ENCODE measurements at regions not wholly inside any gene's neighbourhood (a gene's known extent, or its start where the extent isn't known, plus 50 kb on each side); places are given as distances from the start of the nearest gene placed in this dataset.

DNA sequence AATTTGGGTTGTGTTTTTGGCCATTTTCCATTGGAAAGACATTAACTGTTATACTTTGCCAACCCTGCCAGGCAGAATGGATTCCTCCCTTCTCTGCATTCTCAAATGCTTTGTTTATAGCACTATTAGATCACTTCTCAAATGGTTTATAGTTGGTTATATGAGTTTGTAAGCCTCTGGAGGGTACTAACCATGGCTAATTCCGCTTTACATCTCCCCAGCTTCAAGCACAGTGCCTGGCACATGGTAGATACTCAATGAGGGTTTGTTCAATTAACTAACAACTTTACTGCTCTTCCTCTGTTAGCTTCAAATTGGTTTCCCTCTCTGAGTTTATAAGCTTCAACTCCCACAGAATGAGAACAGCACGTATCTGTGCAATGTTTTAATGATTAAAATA, 213.5 kb downstream of the SOX11 start:
- no peak for TF ChIP-seq ZNF749 (CRISPR knock-in tag; IDR thresholded peaks at IDR 0.05; ENCODE audit: borderline replicate concordance)
- TF ChIP-seq KAT8 (CRISPR knock-in tag; IDR thresholded peaks at IDR 0.05) = no peak
- TF ChIP-seq ZNF557 (CRISPR knock-in tag; IDR thresholded peaks at IDR 0.05) = no peak
- TF ChIP-seq HDAC1 (CRISPR knock-in tag; IDR thresholded peaks at IDR 0.05) = no peak
- no peak for TF ChIP-seq SNAI1 (CRISPR knock-in tag; IDR thresholded peaks at IDR 0.05; ENCODE audit: borderline replicate concordance)
- TF ChIP-seq, protein P1, sequence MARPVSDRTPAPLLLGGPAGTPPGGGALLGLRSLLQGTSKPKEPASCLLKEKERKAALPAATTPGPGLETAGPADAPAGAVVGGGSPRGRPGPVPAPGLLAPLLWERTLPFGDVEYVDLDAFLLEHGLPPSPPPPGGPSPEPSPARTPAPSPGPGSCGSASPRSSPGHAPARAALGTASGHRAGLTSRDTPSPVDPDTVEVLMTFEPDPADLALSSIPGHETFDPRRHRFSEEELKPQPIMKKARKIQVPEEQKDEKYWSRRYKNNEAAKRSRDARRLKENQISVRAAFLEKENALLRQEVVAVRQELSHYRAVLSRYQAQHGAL (CRISPR knock-in tag; IDR thresholded peaks at IDR 0.05; ENCODE audit: not compliant biosample characterization) = no peak
- no peak for TF ChIP-seq AKAP8 (CRISPR knock-in tag; IDR thresholded peaks at IDR 0.05)
- no peak for TF ChIP-seq SMAD3 (CRISPR knock-in tag; IDR thresholded peaks at IDR 0.05)
- no peak for TF ChIP-seq ZKSCAN1 (IDR thresholded peaks at IDR 0.05; ENCODE audit: low read length)
- DNase-seq (ENCODE audit: low spot score) = no peak
- no TSS peak for BruUV-seq (replicated peaks)
- no peak for ATAC-seq
- Histone ChIP-seq H2AFZ (ENCODE audit: low read length) (no peak overlapping the region), H3K4me2 (ENCODE audit: low read depth, low read length) (no peak overlapping the region), H3K9ac (ENCODE audit: insufficient read depth, low read depth, low read length) (no peak overlapping the region), H3K27ac (ENCODE audit: extremely low read length, insufficient read depth, low read length) (no peak overlapping the region), H3K4me1 (ENCODE audit: insufficient read depth, low read length) (no peaks in the 10 kb centered on the region), H3K36me3 (replicated peaks in 1 of 2; ENCODE audit: control insufficient read depth in 1 of 2, insufficient read depth in 2 of 2, low read length in 2 of 2) (no peaks in the 10 kb centered on the region), H3K27me3 (ENCODE audit: control insufficient read depth in 1 of 2, insufficient read depth in 2 of 2, low read length in 2 of 2) (no peaks in the 10 kb centered on the region), H3K79me2 (ENCODE audit: insufficient read depth, low read length) (no peaks in the 10 kb centered on the region), H3K9me3 (ENCODE audit: low read length) (peaks cover 30% of the 10 kb centered on the region), H4K20me1 (ENCODE audit: insufficient read depth, low read length) (no peaks in the 10 kb centered on the region), H3K4me3 (replicated peaks in 1 of 3; ENCODE audit: insufficient read depth in 1 of 3, low read depth in 2 of 3, low read length in 3 of 3) (no peak overlapping the region)
- 5% methylated on average over 2 of the region's 2 CpGs for WGBS (ENCODE audit: low lambda C conversion rate)
- intact Hi-C loops (cut with micrococcal nuclease; ENCODE audit: unreplicated experiment) (no loop called here), in situ Hi-C loops (cut with HindIII; ENCODE audit: extremely low pct_ligation_motif_present, low pct_unique_long_range_greater_than_20kb) (no loop called here)
- FAIRE-seq = no peak
- CTCF ChIA-PET (ENCODE audit: low intra/inter-chr PET ratio, low total read pairs) = no interaction called here
- POLR2A ChIA-PET = no interaction called here

DNA sequence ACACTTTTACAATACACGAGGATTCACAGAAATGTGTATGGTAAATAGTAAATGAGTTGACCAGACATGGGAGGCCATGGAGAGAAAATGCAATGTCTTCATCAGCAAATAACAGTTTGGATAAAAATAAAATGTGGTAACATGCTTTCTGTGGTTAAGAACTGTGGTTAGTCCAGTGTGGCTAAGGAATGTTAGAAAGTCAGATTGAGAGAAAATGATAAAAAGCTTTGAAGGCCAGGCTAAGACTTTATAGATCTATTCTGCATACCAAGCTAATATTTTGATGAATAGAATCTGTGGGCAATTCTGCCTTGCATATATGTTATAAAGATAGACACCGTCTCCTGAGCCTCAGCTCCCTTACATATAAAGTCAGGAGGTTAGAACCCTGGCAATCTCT, 215.9 kb downstream of the SOX11 start:
- in situ Hi-C loops (cut with HindIII; ENCODE audit: extremely low pct_ligation_motif_present, low pct_unique_long_range_greater_than_20kb) = no loop called here
- TF ChIP-seq MYC (CRISPR knock-in tag; IDR thresholded peaks at IDR 0.05; ENCODE audit: borderline replicate concordance) (no peak), NBN (conservative IDR thresholded peaks at IDR 0.05) (no peak), REXO4 (CRISPR knock-in tag; IDR thresholded peaks at IDR 0.05; ENCODE audit: borderline replicate concordance) (no peak)

More for the DNA sequence above, 215.9 kb downstream of the SOX11 start:
- H3K36me3 ChIP-seq (replicated peaks in 1 of 2; ENCODE audit: control insufficient read depth in 1 of 2, insufficient read depth in 2 of 2, low read length in 2 of 2) = no peaks in the 10 kb centered on the region
- no peaks in the 10 kb centered on the region for H3K27me3 ChIP-seq (ENCODE audit: control insufficient read depth in 1 of 2, insufficient read depth in 2 of 2, low read length in 2 of 2)
- no TSS peak for BruUV-seq (replicated peaks)
- H3K9ac ChIP-seq (ENCODE audit: insufficient read depth, low read depth, low read length) = no peak overlapping the region
- no peak for DNase-seq (ENCODE audit: low spot score)
- no peaks in the 10 kb centered on the region for H3K79me2 ChIP-seq (ENCODE audit: insufficient read depth, low read length)
- H3K4me1 ChIP-seq (ENCODE audit: insufficient read depth, low read length) = no peaks in the 10 kb centered on the region
- no peak overlapping the region for H2AFZ ChIP-seq (ENCODE audit: low read length)
- ATAC-seq = no peak
- peaks cover 37% of the 10 kb centered on the region for H3K9me3 ChIP-seq (ENCODE audit: low read length)
- H3K27ac ChIP-seq (ENCODE audit: extremely low read length, insufficient read depth, low read length) = no peak overlapping the region
- intact Hi-C loops (cut with micrococcal nuclease; ENCODE audit: unreplicated experiment) = no loop called here
- H3K4me3 ChIP-seq (replicated peaks in 1 of 3; ENCODE audit: insufficient read depth in 1 of 3, low read depth in 2 of 3, low read length in 3 of 3) = no peak overlapping the region
- no peak for FAIRE-seq
- H3K4me2 ChIP-seq (ENCODE audit: low read depth, low read length) = no peak overlapping the region
- ChIA-PET CTCF (ENCODE audit: low intra/inter-chr PET ratio, low total read pairs) (no interaction called here), POLR2A (no interaction called here)
- WGBS (ENCODE audit: low lambda C conversion rate) = 1% methylated on average over 2 of the region's 2 CpGs
- no peaks in the 10 kb centered on the region for H4K20me1 ChIP-seq (ENCODE audit: insufficient read depth, low read length)

Data from HepG2 (cell line).